ENCODE measurements at regions not wholly inside any gene's neighbourhood (a gene's known extent, or its start where the extent isn't known, plus 50 kb on each side); places are given as distances from the start of the nearest gene placed in this dataset.

DNA sequence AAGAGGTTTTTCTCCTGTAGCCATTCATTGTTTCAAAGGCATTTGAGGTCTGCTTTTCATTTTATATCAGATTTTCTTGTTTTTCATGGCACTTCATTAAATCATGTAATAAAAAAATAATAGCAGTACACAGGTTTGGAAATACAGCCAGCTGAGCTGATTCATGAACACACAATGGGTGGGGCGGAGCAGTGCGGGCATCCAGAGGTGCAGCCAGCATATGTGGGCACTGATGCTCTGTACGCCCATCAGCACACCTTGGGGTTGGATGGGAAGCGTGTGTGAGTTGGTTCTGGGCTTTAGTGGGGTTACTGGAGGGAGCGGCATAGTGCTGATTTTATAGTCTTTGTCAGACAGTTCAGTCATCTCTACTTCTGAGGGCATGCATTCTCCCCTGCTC lies 54.2 kb upstream of the IRX4 start:
- no peak overlapping the region for H3K4me2 ChIP-seq (ENCODE audit: insufficient read depth in 1 of 2, low read depth in 2 of 2, low read length in 2 of 2)
- H4K5ac ChIP-seq (ENCODE audit: insufficient read length, low read depth, low read length): no peak overlapping the region
- H3K27ac ChIP-seq (ENCODE audit: low read depth, low read length): no peak overlapping the region
- H4K8ac ChIP-seq (ENCODE audit: extremely low read depth, insufficient read depth, low read length): no peak overlapping the region
- H3K79me1 ChIP-seq (ENCODE audit: low read depth, low read length): no peaks in the 10 kb centered on the region; the same call in 1 of the 2 replicates
- no peak overlapping the region for H3K23ac ChIP-seq (ENCODE audit: insufficient read length)
- ChIA-PET CTCF (ENCODE audit: partially characterized antibody) (no interaction called here), POLR2A (ENCODE audit: partially characterized antibody) (no interaction called here)
- no peak overlapping the region for H2BK20ac ChIP-seq (ENCODE audit: low read length)
- peaks cover 0 to 10% (median 1%) of the 10 kb centered on the region in 4 experiments; a peak in 2 of 7 replicates for H3K27me3 ChIP-seq (replicated peaks in 1 of 4; ENCODE audit: control insufficient read depth in 3 of 4, extremely low read depth in 1 of 4, insufficient read depth in 3 of 4, low read length in 3 of 4)
- no peaks in the 10 kb centered on the region for H4K20me1 ChIP-seq (replicated peaks in 1 of 2; ENCODE audit: control insufficient read depth in 1 of 2, insufficient read depth in 2 of 2, low read length in 2 of 2)
- WGBS, 2 experiments (ENCODE audit: extremely low coverage in 1 of 2, insufficient coverage in 1 of 2, insufficient read length in 1 of 2, insufficient replicate concordance in 2 of 2, low coverage in 1 of 2, low lambda C conversion rate in 2 of 2, missing lambda C conversion rate in 1 of 2): 76% methylated on average over 5 of the region's 5 CpGs; no CpG with 5 or more reads in 1 of the 2 experiments
- H3K79me2 ChIP-seq (ENCODE audit: control insufficient read depth in 1 of 2, insufficient read depth in 2 of 2, low read length in 2 of 2): no peaks in the 10 kb centered on the region
- H4K91ac ChIP-seq (replicated peaks; ENCODE audit: insufficient read length, low read length): no peak overlapping the region
- H3K36me3 ChIP-seq (ENCODE audit: control insufficient read depth in 2 of 4, insufficient read depth in 4 of 4, low read length in 3 of 4): no peaks in the 10 kb centered on the region
- no peak overlapping the region for H2BK5ac ChIP-seq (ENCODE audit: low read depth, low read length)
- no peak overlapping the region for H3K9ac ChIP-seq (replicated peaks in 1 of 4; ENCODE audit: extremely low read depth in 1 of 4, low read depth in 3 of 4, low read length in 3 of 4)
- no peak overlapping the region for H3K18ac ChIP-seq (ENCODE audit: extremely low read depth, low read length)
- H3K4ac ChIP-seq (replicated peaks; ENCODE audit: insufficient read length, low read depth, low read length): no peak overlapping the region
- no peak for DNase-seq (ENCODE audit: low read depth in 1 of 2, low spot score in 2 of 2)
- no peak overlapping the region for H3K14ac ChIP-seq (ENCODE audit: insufficient read length)
- no peak overlapping the region for H2BK15ac ChIP-seq (ENCODE audit: low read length)
- no peak overlapping the region for H2AFZ ChIP-seq (ENCODE audit: low read length)
- no peaks in the 10 kb centered on the region for H3K23me2 ChIP-seq (ENCODE audit: low read depth, low read length)
- no peak overlapping the region for H2BK12ac ChIP-seq (ENCODE audit: low read depth, low read length)
- H2BK120ac ChIP-seq (replicated peaks; ENCODE audit: low read depth, low read length): no peak overlapping the region
- TF ChIP-seq EP300 (IDR thresholded peaks at IDR 0.05; ENCODE audit: borderline replicate concordance in 1 of 2, low read depth in 2 of 2, low read length in 2 of 2): no peak
- TF ChIP-seq SIX5 (IDR thresholded peaks at IDR 0.05; ENCODE audit: low read depth, low read length): no peak
- TF ChIP-seq MAFK (IDR thresholded peaks at IDR 0.05; ENCODE audit: low read depth, low read length): no peak
- TF ChIP-seq BACH1 (IDR thresholded peaks at IDR 0.05; ENCODE audit: low read length): no peak
- no peak for TF ChIP-seq CBX8 (IDR thresholded peaks at IDR 0.05; ENCODE audit: borderline replicate concordance, low read depth, low read length)
- no peak for TF ChIP-seq TAF7 (optimal IDR thresholded peaks at IDR 0.05; ENCODE audit: borderline replicate concordance, low read depth, low read length)
- TF ChIP-seq BCL11A (IDR thresholded peaks at IDR 0.05; ENCODE audit: low read depth in 2 of 2, low read length in 2 of 2): no peak
- TF ChIP-seq FOSL1 (IDR thresholded peaks at IDR 0.05; ENCODE audit: insufficient read depth, low read depth, low read length): no peak
- TF ChIP-seq, protein P1, sequence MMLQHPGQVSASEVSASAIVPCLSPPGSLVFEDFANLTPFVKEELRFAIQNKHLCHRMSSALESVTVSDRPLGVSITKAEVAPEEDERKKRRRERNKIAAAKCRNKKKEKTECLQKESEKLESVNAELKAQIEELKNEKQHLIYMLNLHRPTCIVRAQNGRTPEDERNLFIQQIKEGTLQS (IDR thresholded peaks at IDR 0.05; ENCODE audit: insufficient read depth, low read depth, low read length): no peak
- TF ChIP-seq YY1 (IDR thresholded peaks at IDR 0.05; ENCODE audit: low read depth, low read length): no peak
- H2AK5ac ChIP-seq (ENCODE audit: low read depth, low read length): no peak overlapping the region
- FAIRE-seq: no peak
- no peaks in the 10 kb centered on the region for H3K4me1 ChIP-seq (replicated peaks in 1 of 4; ENCODE audit: control insufficient read depth in 3 of 4, insufficient read depth in 4 of 4, low read length in 3 of 4)
- H3K56ac ChIP-seq (replicated peaks; ENCODE audit: insufficient read length, low read depth, low read length): no peak overlapping the region
- H3K4me3 ChIP-seq (ENCODE audit: extremely low read depth in 1 of 4, insufficient read depth in 2 of 4, low read depth in 3 of 4, low read length in 4 of 4): no peak overlapping the region
- H3K9me3 ChIP-seq (ENCODE audit: insufficient read depth in 2 of 2, low read depth in 1 of 2, low read length in 1 of 2): no peaks in the 10 kb centered on the region

All from H1 (cell line).